ENCODE measurements at regions not wholly inside any gene's neighbourhood (a gene's known extent, or its start where the extent isn't known, plus 50 kb on each side); places are given as distances from the start of the nearest gene placed in this dataset.
"Not testable (repeated sequence)": the region's sequence is repeated elsewhere in the genome, so short reads cannot be mapped to it uniquely, and the experiment has no call there.

- DNase-seq = not testable (repeated sequence)
Measured at GRCh38 chr10:46204482-46205102, 82.2 kb upstream of the ANTXRL start.

DNA sequence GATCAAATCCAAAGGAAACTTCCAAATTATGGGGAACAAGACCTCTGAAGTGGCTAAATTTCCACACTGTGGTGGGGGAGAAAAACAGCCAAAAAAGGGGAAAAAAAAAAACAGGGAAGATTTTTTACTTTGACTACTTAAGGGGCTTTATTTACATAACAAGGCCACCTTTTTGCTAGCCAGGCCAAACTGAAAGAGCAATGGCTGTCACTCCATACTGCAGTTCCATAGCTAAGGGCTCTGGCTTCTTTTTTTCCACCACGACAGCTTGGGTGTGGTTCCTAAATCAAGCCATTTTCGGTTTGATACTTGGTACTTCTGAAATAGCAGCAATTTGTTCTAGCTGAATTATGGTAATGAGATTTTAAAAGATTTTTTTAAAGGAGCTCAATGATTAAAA is 76.4 kb upstream of the ANTXRL start:
- DNase-seq = not testable (repeated sequence)

- DNase-seq = peak; percentile 9
Measured at GRCh38 chr10:46215426-46215825, 71.4 kb upstream of the ANTXRL start.

DNA sequence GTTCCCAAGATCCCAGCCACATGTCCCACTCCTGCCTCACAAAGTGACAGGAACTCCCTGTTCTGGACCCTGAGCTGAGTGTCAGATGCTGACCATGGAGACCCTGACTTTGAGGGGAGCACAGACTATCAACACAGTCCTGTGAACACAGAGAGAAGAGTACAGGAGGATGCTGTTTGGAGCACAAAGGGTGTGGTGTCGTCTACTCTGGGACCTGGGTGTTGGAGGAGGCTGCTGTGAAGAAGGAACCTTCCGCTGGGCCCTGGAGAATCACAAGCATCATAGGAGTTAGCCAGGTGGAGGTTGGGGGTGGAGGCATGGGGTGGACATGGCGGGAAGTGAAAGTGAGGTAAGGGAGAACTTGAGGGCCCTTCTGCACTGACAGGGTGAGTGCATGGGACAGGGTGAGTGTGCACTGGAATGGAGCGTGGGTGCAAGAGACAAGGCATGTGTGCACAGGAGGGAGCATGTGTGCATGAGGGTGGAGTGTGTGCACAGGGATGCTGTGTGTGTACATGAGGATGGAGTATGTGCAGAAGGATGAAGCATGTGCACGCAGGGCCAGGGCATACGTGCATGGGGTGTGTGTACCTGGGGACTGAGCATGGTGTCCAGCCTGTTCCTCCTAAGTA is 70.7 kb upstream of the ANTXRL start:
- DNase-seq = peak; percentile 13

- DNase-seq = peak; percentile 12
Measured at GRCh38 chr10:46216836-46217751, 69.7 kb upstream of the ANTXRL start.

DNA sequence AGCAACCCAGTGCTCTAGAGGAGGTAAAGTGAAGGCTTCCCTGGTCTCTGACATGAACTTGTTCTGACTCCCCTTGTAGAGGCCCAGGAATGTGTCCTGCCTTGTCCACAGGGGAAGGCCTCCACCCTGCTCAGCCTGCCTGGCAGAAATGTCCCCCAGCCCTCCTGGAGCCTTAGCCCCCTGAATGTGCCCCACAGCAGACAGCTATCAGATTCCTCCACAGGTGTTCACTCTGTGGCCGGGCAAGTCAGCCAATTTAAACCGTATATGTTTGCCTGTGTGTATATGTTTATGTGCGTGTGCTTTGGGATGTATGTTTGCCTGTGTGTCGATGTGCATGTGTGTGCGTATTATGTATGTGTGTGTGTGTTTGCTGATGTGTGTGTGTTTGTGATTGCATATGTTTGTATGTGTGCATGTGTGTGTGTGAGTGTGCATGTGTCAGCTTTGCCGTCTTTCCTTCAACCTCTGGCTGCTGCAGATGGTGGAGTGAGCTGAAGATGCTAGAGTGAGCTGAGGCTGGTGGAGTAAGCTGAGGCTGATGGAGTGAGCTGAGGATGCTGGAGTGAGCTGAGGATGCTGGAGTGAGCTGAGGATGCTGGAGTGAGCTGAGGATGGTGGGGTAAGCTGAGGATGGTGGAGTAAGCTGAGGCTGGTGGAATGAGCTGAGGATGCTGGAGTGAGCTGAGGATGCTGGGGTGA is 68.9 kb upstream of the ANTXRL start:
- DNase-seq = peak; percentile 3

DNA sequence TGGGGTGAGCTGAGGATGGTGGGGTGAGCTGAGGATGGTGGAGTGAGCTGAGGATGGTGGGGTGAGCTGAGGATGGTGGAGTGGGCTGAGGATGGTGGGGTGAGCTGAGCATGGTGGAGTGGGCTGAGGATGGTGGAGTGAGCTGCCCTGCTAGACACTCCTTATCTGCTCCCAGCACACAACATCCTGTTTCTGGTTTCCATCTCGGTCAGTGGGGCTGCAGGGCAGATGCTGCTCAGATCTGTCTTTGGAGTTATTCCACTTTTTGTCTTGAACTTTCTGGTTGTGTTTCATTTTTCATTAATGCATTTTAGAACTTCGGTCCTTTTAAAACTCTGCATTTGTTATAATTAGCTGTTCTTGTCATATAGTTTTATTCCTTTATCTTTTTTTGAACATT is 67.9 kb upstream of the ANTXRL start:
- no peak for DNase-seq

DNA sequence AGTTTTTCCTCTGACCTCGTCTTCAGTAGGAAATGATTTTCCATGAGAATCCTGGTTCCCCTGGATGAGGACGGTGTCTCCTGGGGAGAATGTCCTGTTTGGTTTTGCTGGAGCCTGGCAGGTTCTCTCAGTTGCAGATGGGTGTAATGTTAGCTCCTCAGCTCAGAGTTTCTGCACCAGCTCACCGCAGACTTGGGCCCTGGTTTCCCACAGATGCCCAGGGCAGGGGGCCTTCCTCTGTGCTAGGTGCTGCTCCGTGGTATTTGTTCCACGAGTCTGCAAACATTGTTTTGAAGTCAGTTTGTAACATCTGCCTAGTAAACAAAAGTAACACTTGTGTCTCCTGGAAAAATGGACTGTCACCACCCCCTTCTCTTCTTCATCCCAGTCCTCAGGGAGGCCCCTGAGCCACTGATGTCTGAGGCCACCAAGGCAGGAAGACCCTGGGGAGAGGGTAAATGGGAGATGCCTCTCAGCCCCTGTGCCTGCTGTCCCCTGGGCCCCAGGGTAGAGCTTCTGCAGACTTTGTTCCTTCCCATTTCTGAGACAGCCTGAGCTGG is 67.3 kb upstream of the ANTXRL start:
- DNase-seq = peak; percentile 4

DNA sequence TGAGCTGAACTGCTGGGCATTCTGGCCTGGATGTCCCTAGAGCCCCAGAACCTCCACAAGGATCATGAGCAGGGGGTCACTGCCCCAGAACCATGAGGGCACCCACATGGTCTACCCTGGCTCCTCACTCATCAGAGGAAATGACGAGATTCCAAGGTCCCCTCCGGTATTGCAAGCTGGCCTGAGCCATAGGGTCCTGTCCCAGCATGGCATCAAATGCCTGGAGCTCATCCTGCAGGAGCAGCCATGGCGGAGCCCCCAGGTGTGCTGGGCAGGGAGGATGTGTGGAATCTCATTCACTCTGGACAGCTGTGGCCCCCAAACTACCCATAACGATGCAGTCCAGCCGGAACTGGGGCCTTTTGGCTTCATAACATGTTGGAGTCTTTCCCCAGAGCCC is 66.6 kb upstream of the ANTXRL start:
- DNase-seq = peak; percentile 8

GRCh38 chr10:46220872-46221538 is 65.8 kb upstream of the ANTXRL start:
- peak; percentile 11 for DNase-seq

GRCh38 chr10:46222364-46222935 is 64.3 kb upstream of the ANTXRL start:
- DNase-seq = no peak

DNA sequence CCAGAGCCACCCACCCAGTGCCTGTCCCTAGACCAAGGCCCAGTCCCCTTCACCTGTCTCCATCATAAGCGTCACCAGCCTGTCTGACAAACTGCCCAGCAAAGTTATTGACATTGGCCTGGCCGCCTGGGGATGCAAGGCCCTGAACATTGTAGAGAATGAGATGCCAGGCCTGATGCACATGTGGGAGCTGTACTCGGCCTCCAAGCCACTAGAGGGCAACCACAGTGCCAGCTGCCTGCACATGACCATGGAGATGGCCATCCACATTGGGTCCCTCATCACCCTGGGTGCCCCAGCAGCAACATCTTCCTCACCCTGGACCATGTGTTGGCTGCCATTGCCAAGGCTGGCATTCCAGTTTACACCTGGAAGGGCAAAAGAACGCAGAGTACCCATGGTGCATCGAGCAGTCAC is 63.7 kb upstream of the ANTXRL start:
- DNase-seq = peak; percentile 15

- peak; percentile 9 for DNase-seq
Measured at GRCh38 chr10:46223626-46224413, 63.0 kb upstream of the ANTXRL start.

GRCh38 chr10:46224414-46224682 is 62.4 kb upstream of the ANTXRL start:
- DNase-seq = peak; percentile 7

- DNase-seq = peak; percentile 12
Measured at GRCh38 chr10:46225597-46225996, 61.2 kb upstream of the ANTXRL start.

- DNase-seq = peak; percentile 5
Measured at GRCh38 chr10:46226232-46226631, 60.6 kb upstream of the ANTXRL start.

GRCh38 chr10:46226900-46227558 is 59.8 kb upstream of the ANTXRL start:
- DNase-seq = peak; percentile 13

DNA sequence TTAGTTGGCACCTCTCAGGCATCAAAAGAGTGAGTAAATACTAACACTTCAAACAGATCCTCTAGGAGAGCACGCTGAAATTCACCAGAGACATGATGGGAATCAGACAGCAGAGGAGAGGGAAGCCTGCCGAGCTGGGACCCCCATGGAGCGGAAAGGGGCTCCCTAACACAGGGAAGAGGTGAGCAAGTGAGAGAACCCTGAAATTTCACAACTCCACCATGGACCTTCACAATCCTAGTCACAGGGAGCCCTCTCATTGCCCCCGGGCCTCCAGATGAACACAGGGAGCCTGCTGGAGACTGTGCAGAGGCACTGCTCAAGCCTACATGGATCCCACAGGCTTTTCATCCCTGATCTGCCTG is 59.2 kb upstream of the ANTXRL start:
- no peak for DNase-seq

GRCh38 chr10:46227936-46228562 is 58.7 kb upstream of the ANTXRL start:
- peak; percentile 16 for DNase-seq

DNA sequence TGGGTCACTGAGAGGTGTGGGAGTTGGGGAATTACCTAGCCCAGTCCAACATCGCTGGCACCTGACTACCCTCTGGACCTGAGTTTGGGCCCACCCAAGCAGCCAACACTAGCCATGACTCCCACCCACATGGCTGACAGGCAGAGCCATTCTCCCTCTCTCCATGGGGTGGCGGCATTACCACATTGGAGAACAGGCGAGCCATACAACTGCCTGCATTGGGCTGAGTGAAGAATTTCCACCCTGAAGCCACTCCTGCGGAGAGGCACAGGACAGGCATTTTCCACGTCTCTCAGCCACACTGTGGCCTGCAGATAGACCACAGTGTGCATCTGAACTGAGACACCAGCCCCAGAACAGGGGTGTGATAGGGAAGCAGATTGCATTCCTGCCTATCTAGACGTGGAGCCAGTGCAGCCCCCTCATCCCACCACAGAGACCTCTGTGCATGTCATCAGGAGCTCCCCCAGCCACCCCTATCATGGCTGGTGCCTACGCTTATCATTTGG is 58.2 kb upstream of the ANTXRL start:
- peak; percentile 63 for DNase-seq

Measured in activated T-cell treated with anti-CD3 and anti-CD28 coated beads, Interleukin-2, amount 50 U/mL, for 1 hour (primary cell).